ENCODE measurements at regions not wholly inside any gene's neighbourhood (a gene's known extent, or its start where the extent isn't known, plus 50 kb on each side); places are given as distances from the start of the nearest gene placed in this dataset.

- DNase-seq (ENCODE audit: low spot score), result no peak
- in situ Hi-C loops (cut with MboI; ENCODE audit: low sequenced_read_pairs, unreplicated experiment), result no loop called here
- no peak for TF ChIP-seq CTCF (IDR thresholded peaks at IDR 0.05; ENCODE audit: borderline replicate concordance, control extremely low read depth, extremely low read depth, insufficient read depth, missing control alignments)
Measured at GRCh38 chr4:155073852-155074251, 134.6 kb upstream of the NPY2R start.

GRCh38 chr4:155076256-155076785 lies 132.1 kb upstream of the NPY2R start:
- TF ChIP-seq CTCF (IDR thresholded peaks at IDR 0.05; ENCODE audit: borderline replicate concordance, control extremely low read depth, extremely low read depth, insufficient read depth, missing control alignments), result no peak
- no peak for DNase-seq (ENCODE audit: low spot score)
- in situ Hi-C loops (cut with MboI; ENCODE audit: low sequenced_read_pairs, unreplicated experiment), result no loop called here

- no peak for TF ChIP-seq CTCF (IDR thresholded peaks at IDR 0.05; ENCODE audit: borderline replicate concordance, control extremely low read depth, extremely low read depth, insufficient read depth, missing control alignments)
- no peak for DNase-seq (ENCODE audit: low spot score)
- in situ Hi-C loops (cut with MboI; ENCODE audit: low sequenced_read_pairs, unreplicated experiment), result no loop called here
Measured at GRCh38 chr4:155077452-155078229, 130.8 kb upstream of the NPY2R start.

- TF ChIP-seq CTCF (IDR thresholded peaks at IDR 0.05; ENCODE audit: borderline replicate concordance, control extremely low read depth, extremely low read depth, insufficient read depth, missing control alignments), result no peak
- no peak for DNase-seq (ENCODE audit: low spot score)
- in situ Hi-C loops (cut with MboI; ENCODE audit: low sequenced_read_pairs, unreplicated experiment), result no loop called here
Measured at GRCh38 chr4:155079871-155080270, 128.6 kb upstream of the NPY2R start.

- in situ Hi-C loops (cut with MboI; ENCODE audit: low sequenced_read_pairs, unreplicated experiment), result no loop called here
- no peak for DNase-seq (ENCODE audit: low spot score)
Measured at GRCh38 chr4:155081222-155081621, 127.2 kb upstream of the NPY2R start.

More at GRCh38 chr4:155081222-155081621, 127.2 kb upstream of the NPY2R start:
- TF ChIP-seq CTCF (IDR thresholded peaks at IDR 0.05; ENCODE audit: borderline replicate concordance, control extremely low read depth, extremely low read depth, insufficient read depth, missing control alignments), result no peak
